Fibroblast of the aortic adventitia (primary cell): ENCODE measurements at regions not wholly inside any gene's neighbourhood (a gene's known extent, or its start where the extent isn't known, plus 50 kb on each side); places are given as distances from the start of the nearest gene placed in this dataset.

Source experiments
- DNase-seq: peaks from one replicate; pipeline ENCODE4 v3.0.0-alpha.2; 2010; ENCODE audit warnings: low read depth
- H3K4me3 ChIP-seq: 2 replicates; pipeline ENCODE4 v1.5.1; 2011; ENCODE audit warnings: low read depth, mild to moderate bottlenecking, control low read depth, low read length, moderate library complexity
- TF ChIP-seq, protein P1 (sequence below): IDR thresholded peaks from 2 replicates; pipeline ENCODE4 v1.5.1; 2011; ENCODE audit warnings: mild to moderate bottlenecking, low read length, control low read depth, inconsistent platforms; ENCODE audit not compliant: insufficient read depth

DNA sequence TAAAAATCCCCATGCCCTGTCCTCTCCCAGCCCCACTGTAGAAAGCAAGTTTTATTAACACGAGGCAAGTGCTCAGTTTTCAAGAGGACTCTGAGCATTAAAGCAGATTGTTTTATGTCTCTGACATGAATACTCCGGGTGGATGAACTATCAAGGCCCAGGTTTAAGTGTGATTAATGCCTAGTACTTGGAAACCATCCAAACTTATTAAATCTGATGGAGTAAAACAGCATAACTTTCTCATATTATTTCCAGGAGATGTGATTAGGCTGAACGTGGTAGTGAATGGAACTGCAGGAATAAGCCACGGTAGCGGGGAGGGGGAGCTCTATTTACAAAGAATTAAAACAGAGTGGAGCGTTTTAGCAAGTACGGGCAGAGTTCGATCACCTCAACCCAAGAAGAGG, 144.2 kb upstream of the RNF32 start:
- H3K4me3 ChIP-seq = no peak overlapping the region
- TF ChIP-seq, protein P1, sequence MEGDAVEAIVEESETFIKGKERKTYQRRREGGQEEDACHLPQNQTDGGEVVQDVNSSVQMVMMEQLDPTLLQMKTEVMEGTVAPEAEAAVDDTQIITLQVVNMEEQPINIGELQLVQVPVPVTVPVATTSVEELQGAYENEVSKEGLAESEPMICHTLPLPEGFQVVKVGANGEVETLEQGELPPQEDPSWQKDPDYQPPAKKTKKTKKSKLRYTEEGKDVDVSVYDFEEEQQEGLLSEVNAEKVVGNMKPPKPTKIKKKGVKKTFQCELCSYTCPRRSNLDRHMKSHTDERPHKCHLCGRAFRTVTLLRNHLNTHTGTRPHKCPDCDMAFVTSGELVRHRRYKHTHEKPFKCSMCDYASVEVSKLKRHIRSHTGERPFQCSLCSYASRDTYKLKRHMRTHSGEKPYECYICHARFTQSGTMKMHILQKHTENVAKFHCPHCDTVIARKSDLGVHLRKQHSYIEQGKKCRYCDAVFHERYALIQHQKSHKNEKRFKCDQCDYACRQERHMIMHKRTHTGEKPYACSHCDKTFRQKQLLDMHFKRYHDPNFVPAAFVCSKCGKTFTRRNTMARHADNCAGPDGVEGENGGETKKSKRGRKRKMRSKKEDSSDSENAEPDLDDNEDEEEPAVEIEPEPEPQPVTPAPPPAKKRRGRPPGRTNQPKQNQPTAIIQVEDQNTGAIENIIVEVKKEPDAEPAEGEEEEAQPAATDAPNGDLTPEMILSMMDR = no peak
- DNase-seq = no peak

DNA sequence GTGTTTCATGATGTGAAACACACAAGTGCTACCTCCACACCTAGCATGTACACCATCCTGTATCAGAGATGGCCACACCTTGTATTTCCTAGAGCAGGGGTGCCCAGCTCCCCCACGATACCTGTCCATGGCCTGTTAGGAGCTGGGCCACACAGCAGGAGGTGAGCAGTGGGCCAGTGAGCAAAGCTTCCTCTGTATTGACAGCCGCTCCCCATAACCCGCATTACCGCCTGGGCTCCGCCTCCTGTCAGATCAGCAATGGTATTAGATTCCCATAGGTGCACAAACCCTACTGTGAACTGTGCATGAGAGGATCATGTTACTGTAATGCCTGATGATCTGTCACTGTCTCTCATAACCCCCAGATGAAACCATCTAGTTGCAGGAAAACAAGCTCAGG, 145.6 kb upstream of the RNF32 start:
- no peak for DNase-seq
- TF ChIP-seq, protein P1 = no peak

DNA sequence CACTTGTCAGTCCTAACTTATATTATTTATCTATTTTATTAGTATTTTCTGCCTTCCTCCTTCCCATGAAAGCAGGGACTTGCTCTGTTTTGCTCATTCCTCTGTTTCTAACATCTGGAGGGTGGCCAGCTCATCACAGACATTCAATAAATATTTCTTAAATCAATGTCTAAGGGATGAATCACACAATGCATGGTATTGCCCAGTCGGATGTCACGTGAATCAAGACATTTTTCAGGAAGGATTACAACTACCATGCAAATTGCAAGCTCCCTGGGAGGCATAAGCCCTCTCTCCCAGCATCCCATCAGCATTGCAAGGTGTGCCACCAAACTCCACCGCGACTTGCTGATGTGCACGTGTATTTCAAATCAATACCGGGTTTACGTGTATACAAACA, 146.6 kb upstream of the RNF32 start:
- H3K4me3 ChIP-seq = no peak overlapping the region
- TF ChIP-seq, protein P1 = no peak
- DNase-seq = no peak

More for the DNA sequence above, 145.6 kb upstream of the RNF32 start:
- H3K4me3 ChIP-seq = no peak overlapping the region

DNA sequence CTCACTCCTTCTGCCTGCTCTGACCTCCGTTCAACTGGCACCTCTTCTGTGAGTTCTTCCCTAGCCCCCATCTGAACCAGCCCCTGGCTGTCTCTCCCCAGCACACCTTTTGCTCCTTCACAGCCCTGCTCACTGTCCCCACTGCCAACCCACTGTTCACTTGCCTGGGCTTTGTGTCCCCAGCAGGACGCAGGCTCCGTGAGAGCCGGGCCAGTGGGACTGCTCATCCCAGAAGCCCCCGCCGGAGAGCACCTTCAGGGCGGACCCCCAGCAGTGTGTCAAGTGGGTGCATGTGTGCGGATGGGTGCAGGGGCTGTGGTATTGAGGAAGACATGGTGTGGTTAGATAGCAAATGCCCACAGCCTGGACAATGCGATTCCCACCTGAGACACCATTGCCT, 148.4 kb upstream of the RNF32 start:
- no peak for DNase-seq
- TF ChIP-seq, protein P1 = no peak
- no peak overlapping the region for H3K4me3 ChIP-seq

DNA sequence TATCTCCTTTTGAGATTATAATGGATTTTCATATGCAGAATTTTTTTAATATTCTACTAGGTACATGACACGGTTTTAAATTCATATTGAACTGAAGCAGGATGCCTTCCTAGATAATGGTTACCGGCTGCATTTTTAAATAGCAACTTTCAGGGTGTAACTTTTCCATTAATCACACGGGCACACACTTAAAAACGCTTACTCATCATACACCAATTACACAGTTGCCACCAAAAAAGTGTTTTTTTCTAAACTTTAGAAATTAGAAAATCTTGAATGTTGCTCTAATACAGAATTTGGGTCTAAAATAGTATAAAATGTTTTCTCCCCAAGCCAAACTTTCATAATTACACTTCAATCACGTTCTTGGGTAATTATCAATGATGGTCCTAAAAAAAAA, 149.1 kb upstream of the RNF32 start:
- no peak overlapping the region for H3K4me3 ChIP-seq
- TF ChIP-seq, protein P1 = no peak

DNA sequence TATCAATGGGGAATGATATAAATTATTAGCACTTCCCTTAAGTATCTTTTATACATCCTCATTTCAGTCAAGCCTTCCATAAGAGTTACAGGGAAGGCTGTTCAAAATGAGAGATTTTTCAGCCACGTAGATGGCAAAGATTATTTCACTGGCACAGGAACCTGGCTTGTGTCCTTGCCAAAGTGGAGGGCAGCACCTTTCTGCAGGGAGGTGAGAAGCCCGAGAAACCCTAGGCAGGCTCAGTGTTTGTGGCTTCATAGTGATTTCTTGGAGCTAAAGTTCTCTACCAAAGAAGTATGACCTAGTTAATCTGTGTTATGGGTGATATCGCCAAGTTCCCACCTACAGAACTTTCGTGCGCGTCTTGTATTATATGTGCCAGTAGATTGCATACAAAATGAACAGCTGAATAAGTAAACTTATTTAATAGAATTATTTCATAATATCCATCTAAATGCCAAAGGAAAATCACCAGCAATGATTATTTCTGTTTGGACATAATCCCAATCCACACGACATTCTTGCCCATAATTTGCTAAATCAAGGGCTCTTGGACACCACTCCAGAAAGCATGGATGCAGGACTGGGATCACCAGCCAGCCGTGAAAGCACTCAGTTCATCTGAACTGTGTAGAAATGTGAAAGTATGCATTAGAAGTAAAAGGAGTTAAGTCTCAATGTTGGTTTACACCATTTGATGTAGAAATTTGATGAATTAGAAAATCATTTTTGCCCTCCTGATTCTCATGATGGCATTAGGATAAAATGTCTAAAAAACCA, 150.4 kb upstream of the RNF32 start:
- DNase-seq = no peak
- no peak overlapping the region for H3K4me3 ChIP-seq
- TF ChIP-seq, protein P1 = no peak

More for the DNA sequence above, 149.1 kb upstream of the RNF32 start:
- DNase-seq = no peak
